Fibroblast of lung (primary cell): ENCODE measurements at regions not wholly inside any gene's neighbourhood (a gene's known extent, or its start where the extent isn't known, plus 50 kb on each side); places are given as distances from the start of the nearest gene placed in this dataset.

Experiments
- DNase-seq, 2 donors: peaks; one replicate each; pipeline versions ENCODE4 v3.0.0 to v3.0.0-alpha.2; 2010; ENCODE audit warnings: low read depth in 2 of 2
- H2AFZ ChIP-seq: 2 replicates; pipeline ENCODE4 v1.5.1; 2012; ENCODE audit warnings: low read length, control low read depth, inconsistent platforms
- H3K27ac ChIP-seq: 2 replicates; pipeline ENCODE4 v1.5.1; 2011; ENCODE audit warnings: low read length, control low read depth; ENCODE audit not compliant: insufficient read depth
- H3K27me3 ChIP-seq: 2 replicates; pipeline ENCODE4 v1.5.1; 2011; ENCODE audit warnings: mild to moderate bottlenecking, low read length; ENCODE audit not compliant: control insufficient read depth, insufficient read depth
- H3K36me3 ChIP-seq: 2 replicates; pipeline ENCODE4 v1.5.1; 2011; ENCODE audit warnings: low read length; ENCODE audit not compliant: control insufficient read depth, insufficient read depth
- H3K4me1 ChIP-seq: 2 replicates; pipeline ENCODE4 v1.5.1; 2011; ENCODE audit warnings: low read length; ENCODE audit not compliant: control insufficient read depth, insufficient read depth; ENCODE audit errors: extremely low read depth
- H3K4me2 ChIP-seq: 2 replicates; pipeline ENCODE4 v1.5.1; 2011; ENCODE audit warnings: low read length, control low read depth; ENCODE audit not compliant: insufficient read depth; ENCODE audit errors: extremely low read depth
- H3K4me3 ChIP-seq, 4 experiments: fragments of 200-600 bp in 1 of 4; sonication (generic) in 1 of 4; replicated peaks in 1 of 4; 2 replicates each; pipeline ENCODE4 v1.5.1; 2011 to 2016; ENCODE audit warnings: low read length in 4 of 4, low read depth in 3 of 4, mild to moderate bottlenecking in 3 of 4, control low read depth in 2 of 4, inconsistent platforms in 1 of 4, mixed read lengths in 1 of 4; ENCODE audit not compliant: insufficient read depth in 1 of 4; ENCODE audit errors: control extremely low read depth in 1 of 4
- H3K79me2 ChIP-seq: 2 replicates; pipeline ENCODE4 v1.5.1; 2012; ENCODE audit warnings: mild to moderate bottlenecking, low read length, inconsistent platforms; ENCODE audit not compliant: control insufficient read depth, insufficient read depth
- H3K9ac ChIP-seq: 2 replicates; pipeline ENCODE4 v1.5.1; 2011; ENCODE audit warnings: mild to moderate bottlenecking, low read length, control low read depth; ENCODE audit not compliant: insufficient read depth
- H3K9me3 ChIP-seq: 2 replicates; pipeline ENCODE4 v1.5.1; 2012; ENCODE audit warnings: low read depth, low read length; ENCODE audit not compliant: control insufficient read depth, insufficient read depth
- H4K20me1 ChIP-seq: 2 replicates; pipeline ENCODE4 v1.5.1; 2011; ENCODE audit warnings: low read length; ENCODE audit not compliant: control insufficient read depth, insufficient read depth; ENCODE audit errors: extremely low read depth
- CTCF ChIP-seq, 2 donors: IDR thresholded peaks in 1 of 2; conservative IDR thresholded peaks in 1 of 2; 1 replicate in 1 of 2; 2 replicates in 1 of 2; pipeline ENCODE4 v1.5.1; 2011 to 2012; ENCODE audit warnings: low read length in 2 of 2, control low read depth in 1 of 2, inconsistent platforms in 1 of 2, low read depth in 1 of 2, mild to moderate bottlenecking in 1 of 2
- EZH2 ChIP-seq: IDR thresholded peaks from 2 replicates; pipeline ENCODE4 v1.5.1; 2012; ENCODE audit warnings: low read length, control low read depth, mild to moderate bottlenecking; ENCODE audit errors: missing control alignments

- H3K27me3 ChIP-seq, result no peaks in the 10 kb centered on the region
- peak overlapping the region; percentile 10 for H2AFZ ChIP-seq
- H3K79me2 ChIP-seq, result no peaks in the 10 kb centered on the region
- no peak for DNase-seq
- no peak overlapping the region for H3K4me3 ChIP-seq
- H3K9me3 ChIP-seq, result no peaks in the 10 kb centered on the region
- no peak for TF ChIP-seq EZH2
- no peak for TF ChIP-seq CTCF (conservative IDR thresholded peaks at IDR 0.05 in 1 of 2, IDR thresholded peaks at IDR 0.05 in 1 of 2; ENCODE audit: low read depth in 1 of 2, low read length in 2 of 2)
- no peak overlapping the region for H3K9ac ChIP-seq
- H3K27ac ChIP-seq, result no peak overlapping the region
- no peaks in the 10 kb centered on the region for H3K4me1 ChIP-seq
- no peaks in the 10 kb centered on the region for H3K36me3 ChIP-seq
- no peak overlapping the region for H3K4me2 ChIP-seq
- no peaks in the 10 kb centered on the region for H4K20me1 ChIP-seq
Measured at GRCh38 chr3:148083526-148084182, 614.0 kb upstream of the AGTR1 start.

GRCh38 chr3:148084931-148085330, 612.8 kb upstream of the AGTR1 start:
- TF ChIP-seq CTCF (conservative IDR thresholded peaks at IDR 0.05 in 1 of 2, IDR thresholded peaks at IDR 0.05 in 1 of 2; ENCODE audit: low read depth in 1 of 2, low read length in 2 of 2), result no peak
- TF ChIP-seq EZH2, result no peak
- no peaks in the 10 kb centered on the region for H3K4me1 ChIP-seq
- H3K27ac ChIP-seq, result no peak overlapping the region
- H2AFZ ChIP-seq, result no peak overlapping the region
- no peak overlapping the region for H3K9ac ChIP-seq
- no peaks in the 10 kb centered on the region for H4K20me1 ChIP-seq
- H3K4me3 ChIP-seq, result no peak overlapping the region
- no peak overlapping the region for H3K4me2 ChIP-seq
- H3K79me2 ChIP-seq, result no peaks in the 10 kb centered on the region
- no peak for DNase-seq
- H3K9me3 ChIP-seq, result no peaks in the 10 kb centered on the region
- no peaks in the 10 kb centered on the region for H3K36me3 ChIP-seq
- H3K27me3 ChIP-seq, result no peaks in the 10 kb centered on the region

- Histone ChIP-seq H3K79me2 (no peaks in the 10 kb centered on the region), H3K27ac (no peak overlapping the region), H3K4me3 (no peak overlapping the region), H3K9ac (no peak overlapping the region), H3K9me3 (no peaks in the 10 kb centered on the region), H3K4me2 (no peak overlapping the region), H3K27me3 (no peaks in the 10 kb centered on the region), H2AFZ (no peak overlapping the region), H3K4me1 (no peaks in the 10 kb centered on the region), H4K20me1 (no peaks in the 10 kb centered on the region), H3K36me3 (no peaks in the 10 kb centered on the region)
- DNase-seq, result no peak
- TF ChIP-seq CTCF (conservative IDR thresholded peaks at IDR 0.05 in 1 of 2, IDR thresholded peaks at IDR 0.05 in 1 of 2; ENCODE audit: low read depth in 1 of 2, low read length in 2 of 2) (no peak), EZH2 (no peak)
Measured at GRCh38 chr3:148087601-148088371, 609.9 kb upstream of the AGTR1 start.
